Osteoblast (primary cell): ENCODE measurements at regions not wholly inside any gene's neighbourhood (a gene's known extent, or its start where the extent isn't known, plus 50 kb on each side); places are given as distances from the start of the nearest gene placed in this dataset.

Experiments used
- DNase-seq: peaks from one replicate; pipeline ENCODE4 v3.0.0; 2011; ENCODE audit warnings: low spot score, mixed read lengths; ENCODE audit not compliant: insufficient read length; ENCODE audit errors: missing footprints
- H2AFZ ChIP-seq: 2 replicates; pipeline ENCODE4 v1.6.0; 2011; ENCODE audit warnings: mild to moderate bottlenecking, low read length
- H3K27ac ChIP-seq: 2 replicates; pipeline ENCODE4 v1.5.1; 2011; ENCODE audit warnings: mild to moderate bottlenecking, low read depth, low read length, moderate library complexity
- H3K27me3 ChIP-seq: 2 replicates; pipeline ENCODE4 v1.6.0; 2012; ENCODE audit warnings: mild to moderate bottlenecking, control low read depth, inconsistent platforms, low read length, moderate library complexity; ENCODE audit not compliant: insufficient read depth
- H3K36me3 ChIP-seq: 2 replicates; pipeline ENCODE4 v1.5.1; 2011; ENCODE audit warnings: mild to moderate bottlenecking, low read length, control low read depth, moderate library complexity; ENCODE audit not compliant: insufficient read depth
- H3K4me1 ChIP-seq: 2 replicates; pipeline ENCODE4 v1.5.1; 2011; ENCODE audit warnings: mild to moderate bottlenecking, low read length, control low read depth, moderate library complexity; ENCODE audit not compliant: insufficient read depth
- H3K4me2 ChIP-seq: 2 replicates; pipeline ENCODE4 v1.6.0; 2011; ENCODE audit warnings: mild to moderate bottlenecking, low read length; ENCODE audit not compliant: insufficient read depth
- H3K4me3 ChIP-seq: fragments of 200-600 bp; sonication (generic); 3 replicates; pipeline ENCODE4 v1.5.1; 2012; ENCODE audit warnings: mild to moderate bottlenecking, low read length, inconsistent platforms; ENCODE audit not compliant: insufficient read depth
- H3K79me2 ChIP-seq: 2 replicates; pipeline ENCODE4 v1.6.0; 2012; ENCODE audit warnings: mild to moderate bottlenecking, low read length, control low read depth, inconsistent platforms; ENCODE audit not compliant: insufficient read depth
- H3K9me3 ChIP-seq: 2 replicates; pipeline ENCODE4 v1.5.1; 2011; ENCODE audit warnings: low read depth, low read length, control low read depth
- H4K20me1 ChIP-seq: 2 replicates; pipeline ENCODE4 v1.6.0; 2012; ENCODE audit warnings: mild to moderate bottlenecking, low read length, control low read depth; ENCODE audit not compliant: insufficient read depth
- TF ChIP-seq, protein P1 (sequence below): IDR thresholded peaks from 2 replicates; pipeline ENCODE4 v1.5.1; 2011; ENCODE audit warnings: mild to moderate bottlenecking, low read depth, low read length, moderate library complexity; ENCODE audit errors: extremely low read depth

- Histone ChIP-seq H2AFZ (no peak overlapping the region), H3K79me2 (no peaks in the 10 kb centered on the region), H4K20me1 (no peaks in the 10 kb centered on the region), H3K27ac (no peak overlapping the region), H3K4me3 (no peak overlapping the region), H3K27me3 (no peaks in the 10 kb centered on the region), H3K9me3 (no peaks in the 10 kb centered on the region), H3K4me1 (peaks cover 18% of the 10 kb centered on the region), H3K4me2 (no peak overlapping the region), H3K36me3 (no peaks in the 10 kb centered on the region)
- no peak for DNase-seq
- TF ChIP-seq, protein P1, sequence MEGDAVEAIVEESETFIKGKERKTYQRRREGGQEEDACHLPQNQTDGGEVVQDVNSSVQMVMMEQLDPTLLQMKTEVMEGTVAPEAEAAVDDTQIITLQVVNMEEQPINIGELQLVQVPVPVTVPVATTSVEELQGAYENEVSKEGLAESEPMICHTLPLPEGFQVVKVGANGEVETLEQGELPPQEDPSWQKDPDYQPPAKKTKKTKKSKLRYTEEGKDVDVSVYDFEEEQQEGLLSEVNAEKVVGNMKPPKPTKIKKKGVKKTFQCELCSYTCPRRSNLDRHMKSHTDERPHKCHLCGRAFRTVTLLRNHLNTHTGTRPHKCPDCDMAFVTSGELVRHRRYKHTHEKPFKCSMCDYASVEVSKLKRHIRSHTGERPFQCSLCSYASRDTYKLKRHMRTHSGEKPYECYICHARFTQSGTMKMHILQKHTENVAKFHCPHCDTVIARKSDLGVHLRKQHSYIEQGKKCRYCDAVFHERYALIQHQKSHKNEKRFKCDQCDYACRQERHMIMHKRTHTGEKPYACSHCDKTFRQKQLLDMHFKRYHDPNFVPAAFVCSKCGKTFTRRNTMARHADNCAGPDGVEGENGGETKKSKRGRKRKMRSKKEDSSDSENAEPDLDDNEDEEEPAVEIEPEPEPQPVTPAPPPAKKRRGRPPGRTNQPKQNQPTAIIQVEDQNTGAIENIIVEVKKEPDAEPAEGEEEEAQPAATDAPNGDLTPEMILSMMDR, result no peak
Observed at GRCh38 chr2:145625111-145625510, 1105.2 kb upstream of the ZEB2 start.

DNA sequence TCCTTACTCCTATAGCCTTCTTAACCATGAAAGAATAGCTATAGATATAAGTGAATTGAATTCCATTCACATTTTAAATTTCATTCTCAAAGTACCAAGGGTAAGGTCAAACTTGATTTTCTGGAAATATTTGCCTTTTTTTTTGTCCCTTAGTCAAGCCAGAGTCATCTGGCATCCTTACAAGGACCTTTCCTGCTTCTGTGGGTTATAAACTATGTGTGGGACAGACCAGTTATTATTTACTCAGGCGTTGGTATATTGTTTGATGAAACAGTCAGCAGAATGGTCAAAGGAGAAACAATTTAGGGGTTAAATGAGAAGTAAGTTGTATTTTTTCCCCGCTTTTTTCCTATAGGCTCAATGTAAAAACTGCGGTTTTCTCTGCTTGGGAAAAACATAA, 1103.2 kb upstream of the ZEB2 start:
- Histone ChIP-seq H3K9me3 (no peaks in the 10 kb centered on the region), H3K4me2 (peak overlapping the region; percentile 53), H3K36me3 (no peaks in the 10 kb centered on the region), H3K27ac (peak overlapping the region; percentile 55), H4K20me1 (no peaks in the 10 kb centered on the region), H3K4me3 (no peak overlapping the region), H3K27me3 (no peaks in the 10 kb centered on the region), H2AFZ (no peak overlapping the region), H3K4me1 (peaks cover 31% of the 10 kb centered on the region), H3K79me2 (no peaks in the 10 kb centered on the region)
- peak; percentile 47 for DNase-seq
- TF ChIP-seq, protein P1, result no peak

- Histone ChIP-seq H3K4me1 (peaks cover 37% of the 10 kb centered on the region), H3K27ac (no peak overlapping the region), H3K4me2 (no peak overlapping the region), H4K20me1 (no peaks in the 10 kb centered on the region), H3K27me3 (no peaks in the 10 kb centered on the region), H3K79me2 (no peaks in the 10 kb centered on the region), H3K36me3 (no peaks in the 10 kb centered on the region), H3K9me3 (no peaks in the 10 kb centered on the region), H2AFZ (no peak overlapping the region), H3K4me3 (no peak overlapping the region)
- no peak for DNase-seq
- TF ChIP-seq, protein P1, result no peak
Observed at GRCh38 chr2:145622285-145622684, 1102.4 kb upstream of the ZEB2 start.

GRCh38 chr2:145617906-145618305, 1098.0 kb upstream of the ZEB2 start:
- DNase-seq, result peak; percentile 32
- Histone ChIP-seq H3K79me2 (no peaks in the 10 kb centered on the region), H3K4me2 (peak overlapping the region; percentile 47), H3K27me3 (no peaks in the 10 kb centered on the region), H3K9me3 (no peaks in the 10 kb centered on the region), H2AFZ (no peak overlapping the region), H3K27ac (peak overlapping the region; percentile 66), H3K36me3 (no peaks in the 10 kb centered on the region), H3K4me3 (no peak overlapping the region), H4K20me1 (no peaks in the 10 kb centered on the region), H3K4me1 (peaks cover 24% of the 10 kb centered on the region)
- TF ChIP-seq, protein P1, result no peak
